ENCODE measurements at regions not wholly inside any gene's neighbourhood (a gene's known extent, or its start where the extent isn't known, plus 50 kb on each side); places are given as distances from the start of the nearest gene placed in this dataset.

GRCh38 chr17:71084219-71084618, 914.9 kb downstream of the KCNJ2 start:
- TF ChIP-seq CTCF (IDR thresholded peaks at IDR 0.05; ENCODE audit: insufficient read depth, low read length) (no peak), REST (IDR thresholded peaks at IDR 0.05; ENCODE audit: insufficient replicate concordance, low read depth) (no peak)

Measured in HL-60 (cell line).